Activated B cell treated with CpG ODN at 0.5 μM for 24 hours (primary cell): ENCODE measurements at regions not wholly inside any gene's neighbourhood (a gene's known extent, or its start where the extent isn't known, plus 50 kb on each side); places are given as distances from the start of the nearest gene placed in this dataset.

Source experiments
- ATAC-seq: fragments of 200-7000 bp; cut with Tn5 transposase; one replicate; pipeline ENCODE4 v1.10.0; 2021; ENCODE audit warnings: low read depth, mild to moderate bottlenecking, moderate library complexity
- CTCF ChIA-PET: fragments of 350-600 bp; sonication (Branson Sonifier 250); formaldehyde crosslinking; loops from one replicate; lab custom pipeline; 2021; ENCODE audit warnings: antibody characterized with exemption; lab: Charles Lee
- POLR2A ChIA-PET: fragments of 350-600 bp; sonication (Branson Sonifier 250); formaldehyde crosslinking; loops from one replicate; lab custom pipeline; 2021; ENCODE audit warnings: antibody characterized with exemption; lab: Charles Lee
- DNase-seq: peaks from one replicate; pipeline ENCODE4 v3.0.0; 2022
- H3K27ac Mint-ChIP-seq: one replicate; pipeline ENCODE4 v1.8.0; 2020; ENCODE audit warnings: mixed read lengths
- H3K27me3 Mint-ChIP-seq: one replicate; pipeline ENCODE4 v1.8.0; 2021; ENCODE audit warnings: mixed read lengths
- H3K36me3 Mint-ChIP-seq: one replicate; pipeline ENCODE4 v1.8.0; 2021; ENCODE audit warnings: low read depth, mixed read lengths
- H3K4me1 Mint-ChIP-seq: one replicate; pipeline ENCODE4 v1.8.0; 2021; ENCODE audit warnings: mixed read lengths
- H3K4me3 Mint-ChIP-seq: one replicate; pipeline ENCODE4 v1.8.0; 2020; ENCODE audit warnings: mild to moderate bottlenecking, mixed read lengths
- H3K9me3 Mint-ChIP-seq: one replicate; pipeline ENCODE4 v1.8.0; 2020; ENCODE audit warnings: mixed read lengths
- intact Hi-C: fragments of 100-400 bp; cut with micrococcal nuclease; formaldehyde crosslinking; loops from one replicate; pipeline ENCODE4 v1.15.1; 2024
- TF ChIP-seq, protein P1 (sequence below): fragments of 200-600 bp; IDR thresholded peaks from one replicate; pipeline ENCODE4 v1.8.0; 2022; ENCODE audit warnings: antibody characterized with exemption, mild to moderate bottlenecking

DNA sequence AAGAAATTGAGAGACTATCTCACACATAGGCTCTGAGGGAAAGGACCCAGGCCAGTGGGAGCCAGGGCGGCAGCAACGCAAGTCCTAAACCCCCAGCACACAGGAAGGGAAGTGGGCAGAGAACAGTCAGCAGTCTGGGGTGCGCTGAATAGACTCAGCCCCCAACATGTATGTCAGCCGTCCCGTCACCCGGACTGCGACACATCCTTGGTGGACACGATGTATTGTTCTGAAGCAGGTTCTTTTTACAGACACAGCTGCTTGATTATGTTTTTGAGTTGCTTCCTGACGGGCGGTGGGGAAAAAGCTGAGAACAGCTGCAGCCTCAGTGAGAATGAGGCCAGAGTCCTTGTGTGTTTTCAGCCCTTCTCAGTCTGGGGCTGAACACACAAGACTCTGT, 64.1 kb upstream of the CXCL14 start:
- ChIA-PET POLR2A (no interaction called here), CTCF (no interaction called here)
- ATAC-seq (no peak), DNase-seq (no peak)
- TF ChIP-seq, protein P1, sequence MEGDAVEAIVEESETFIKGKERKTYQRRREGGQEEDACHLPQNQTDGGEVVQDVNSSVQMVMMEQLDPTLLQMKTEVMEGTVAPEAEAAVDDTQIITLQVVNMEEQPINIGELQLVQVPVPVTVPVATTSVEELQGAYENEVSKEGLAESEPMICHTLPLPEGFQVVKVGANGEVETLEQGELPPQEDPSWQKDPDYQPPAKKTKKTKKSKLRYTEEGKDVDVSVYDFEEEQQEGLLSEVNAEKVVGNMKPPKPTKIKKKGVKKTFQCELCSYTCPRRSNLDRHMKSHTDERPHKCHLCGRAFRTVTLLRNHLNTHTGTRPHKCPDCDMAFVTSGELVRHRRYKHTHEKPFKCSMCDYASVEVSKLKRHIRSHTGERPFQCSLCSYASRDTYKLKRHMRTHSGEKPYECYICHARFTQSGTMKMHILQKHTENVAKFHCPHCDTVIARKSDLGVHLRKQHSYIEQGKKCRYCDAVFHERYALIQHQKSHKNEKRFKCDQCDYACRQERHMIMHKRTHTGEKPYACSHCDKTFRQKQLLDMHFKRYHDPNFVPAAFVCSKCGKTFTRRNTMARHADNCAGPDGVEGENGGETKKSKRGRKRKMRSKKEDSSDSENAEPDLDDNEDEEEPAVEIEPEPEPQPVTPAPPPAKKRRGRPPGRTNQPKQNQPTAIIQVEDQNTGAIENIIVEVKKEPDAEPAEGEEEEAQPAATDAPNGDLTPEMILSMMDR, result no peak
- intact Hi-C loops, result no loop called here
- Mint-ChIP-seq H3K36me3 (no peaks in the 10 kb centered on the region), H3K9me3 (no peaks in the 10 kb centered on the region), H3K4me3 (no peak overlapping the region), H3K27ac (no peak overlapping the region), H3K4me1 (no peaks in the 10 kb centered on the region), H3K27me3 (peaks cover 2% of the 10 kb centered on the region)

DNA sequence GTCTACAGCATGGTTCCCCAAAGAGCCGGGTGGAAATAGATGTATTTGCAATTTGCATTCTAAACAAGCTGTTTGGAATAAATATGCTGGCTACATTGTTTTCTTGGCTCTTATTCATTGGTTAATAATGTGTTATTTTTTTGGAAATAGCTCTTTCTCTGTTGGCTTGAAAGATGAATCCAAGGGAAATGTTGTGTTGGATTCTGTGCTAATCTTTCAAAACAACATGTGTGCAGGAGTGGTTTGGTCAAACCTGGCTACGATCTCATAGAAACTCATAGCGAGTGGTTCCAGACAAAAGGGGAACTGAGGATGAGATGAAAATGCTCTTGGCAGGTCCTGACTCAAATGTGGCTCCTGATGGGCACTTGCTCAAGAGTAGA, 63.7 kb upstream of the CXCL14 start:
- DNase-seq (no peak), ATAC-seq (no peak)
- Mint-ChIP-seq H3K36me3 (no peaks in the 10 kb centered on the region), H3K27me3 (peaks cover 2% of the 10 kb centered on the region), H3K4me3 (no peak overlapping the region), H3K4me1 (no peaks in the 10 kb centered on the region), H3K9me3 (no peaks in the 10 kb centered on the region), H3K27ac (no peak overlapping the region)
- CTCF ChIA-PET, result no interaction called here
- intact Hi-C loops, result no loop called here
- TF ChIP-seq, protein P1, result no peak
- POLR2A ChIA-PET, result no interaction called here

DNA sequence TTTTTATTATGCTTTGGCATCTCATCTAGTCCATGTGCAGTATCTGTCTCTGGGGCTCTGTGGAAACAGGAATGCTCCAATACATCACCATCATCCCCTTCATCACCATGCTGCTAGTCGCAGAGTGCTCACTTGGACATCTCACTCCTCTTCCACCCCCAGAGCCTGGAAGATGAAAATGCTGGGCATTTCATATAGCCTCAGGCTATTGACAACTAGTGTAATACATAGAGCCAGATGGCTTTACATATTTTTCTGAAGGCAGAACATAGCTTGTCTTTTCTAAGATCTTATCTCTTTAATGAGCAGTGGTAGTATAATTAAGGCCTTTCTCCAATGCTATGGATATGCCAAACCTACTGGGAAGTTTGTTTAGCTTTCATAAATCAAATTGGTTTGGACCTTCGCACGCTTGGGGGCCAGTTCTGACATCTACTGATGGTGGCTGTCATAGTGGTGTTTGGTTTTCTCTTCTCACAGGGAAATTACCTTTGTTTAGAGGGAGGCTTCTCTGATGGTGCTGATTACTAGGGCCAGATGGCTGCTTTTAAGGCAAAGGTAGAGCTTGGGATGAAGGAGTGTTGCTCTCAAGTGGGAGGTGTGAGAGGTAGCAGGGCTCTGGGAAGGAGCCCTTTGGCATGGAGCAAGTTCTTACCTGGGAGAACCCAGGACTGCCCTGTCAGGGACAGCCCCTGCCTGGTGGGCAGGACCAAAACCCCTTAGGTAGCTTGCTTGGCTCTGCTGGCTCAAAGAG, 63.1 kb upstream of the CXCL14 start:
- Mint-ChIP-seq H3K4me3 (no peak overlapping the region), H3K36me3 (no peaks in the 10 kb centered on the region), H3K4me1 (no peaks in the 10 kb centered on the region), H3K27ac (no peak overlapping the region), H3K27me3 (peaks cover 4% of the 10 kb centered on the region), H3K9me3 (no peaks in the 10 kb centered on the region)
- DNase-seq, result no peak
- ChIA-PET CTCF (no interaction called here), POLR2A (no interaction called here)
- TF ChIP-seq, protein P1, result no peak
- intact Hi-C loops, result no loop called here
- ATAC-seq, result no peak

DNA sequence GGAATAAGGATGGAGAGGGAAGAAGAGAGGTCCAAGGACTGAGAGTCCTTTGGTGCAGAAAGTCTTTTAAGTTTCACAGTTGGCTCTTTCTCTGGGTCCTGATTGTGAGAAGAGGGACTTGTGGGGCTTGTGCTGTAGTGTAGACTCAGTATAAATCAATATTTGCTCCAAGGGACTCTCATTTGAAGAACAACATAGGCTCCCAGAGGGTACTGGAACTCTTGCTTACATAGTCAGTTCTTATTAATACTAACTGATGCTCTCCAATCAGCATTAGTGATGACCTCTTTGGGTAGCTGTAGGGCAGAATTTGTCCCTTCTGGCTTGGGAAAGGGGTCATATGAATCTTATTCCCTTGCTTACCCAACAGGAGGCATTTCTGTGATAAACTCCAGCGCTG, 62.5 kb upstream of the CXCL14 start:
- ChIA-PET CTCF (no interaction called here), POLR2A (no interaction called here)
- Mint-ChIP-seq H3K4me3 (no peak overlapping the region), H3K27me3 (peaks cover 6% of the 10 kb centered on the region), H3K27ac (no peak overlapping the region), H3K9me3 (no peaks in the 10 kb centered on the region), H3K36me3 (no peaks in the 10 kb centered on the region), H3K4me1 (no peaks in the 10 kb centered on the region)
- intact Hi-C loops, result no loop called here
- ATAC-seq (no peak), DNase-seq (no peak)
- TF ChIP-seq, protein P1, result no peak

DNA sequence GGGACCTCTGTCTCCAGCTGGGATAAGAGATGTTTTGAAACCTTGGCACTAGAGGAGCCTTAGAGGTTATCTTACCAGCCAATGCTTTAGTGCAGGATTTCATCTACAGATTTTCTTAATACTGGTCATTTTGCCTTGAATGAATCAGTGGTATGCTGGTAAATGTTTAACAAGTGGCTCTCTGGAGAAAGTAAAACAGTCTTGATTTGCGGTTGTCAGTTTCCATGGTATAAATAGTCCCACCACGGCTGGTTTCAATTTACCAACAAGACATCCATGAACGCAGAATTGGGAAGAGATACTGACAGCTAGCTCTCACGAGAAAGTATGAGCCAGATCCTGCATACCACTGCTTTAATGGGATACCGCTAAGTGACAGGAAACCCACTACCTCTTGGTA, 56.7 kb upstream of the CXCL14 start:
- ATAC-seq, result no peak
- intact Hi-C loops, result no loop called here
- Mint-ChIP-seq H3K27me3 (peaks cover 10% of the 10 kb centered on the region), H3K9me3 (no peaks in the 10 kb centered on the region), H3K36me3 (no peaks in the 10 kb centered on the region), H3K27ac (no peak overlapping the region), H3K4me1 (no peaks in the 10 kb centered on the region), H3K4me3 (no peak overlapping the region)
- no peak for DNase-seq
- POLR2A ChIA-PET, result no interaction called here
- CTCF ChIA-PET, result no interaction called here
- TF ChIP-seq, protein P1, result no peak
